ENCODE measurements at regions not wholly inside any gene's neighbourhood (a gene's known extent, or its start where the extent isn't known, plus 50 kb on each side); places are given as distances from the start of the nearest gene placed in this dataset.

DNA sequence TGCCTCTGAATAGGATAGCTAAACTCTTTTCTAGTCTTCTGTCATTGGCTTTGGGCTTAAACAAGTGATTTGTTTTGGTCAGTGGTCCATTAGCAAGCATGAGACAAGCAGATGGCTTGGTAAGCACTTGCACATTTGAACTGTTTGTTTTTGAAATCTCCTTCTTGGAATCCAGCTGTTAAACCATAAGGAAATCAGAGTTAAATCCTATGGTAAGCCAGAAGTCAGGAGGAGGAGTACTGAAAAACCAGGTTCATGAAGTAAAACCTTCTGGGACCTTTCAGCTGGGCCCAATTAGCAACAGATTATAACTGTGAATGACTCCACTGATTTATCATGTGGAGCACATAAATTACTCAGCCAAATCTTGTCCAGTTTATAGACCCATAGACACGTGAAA, 1042.5 kb upstream of the PABPC4L start:
- TF ChIP-seq, protein P1, sequence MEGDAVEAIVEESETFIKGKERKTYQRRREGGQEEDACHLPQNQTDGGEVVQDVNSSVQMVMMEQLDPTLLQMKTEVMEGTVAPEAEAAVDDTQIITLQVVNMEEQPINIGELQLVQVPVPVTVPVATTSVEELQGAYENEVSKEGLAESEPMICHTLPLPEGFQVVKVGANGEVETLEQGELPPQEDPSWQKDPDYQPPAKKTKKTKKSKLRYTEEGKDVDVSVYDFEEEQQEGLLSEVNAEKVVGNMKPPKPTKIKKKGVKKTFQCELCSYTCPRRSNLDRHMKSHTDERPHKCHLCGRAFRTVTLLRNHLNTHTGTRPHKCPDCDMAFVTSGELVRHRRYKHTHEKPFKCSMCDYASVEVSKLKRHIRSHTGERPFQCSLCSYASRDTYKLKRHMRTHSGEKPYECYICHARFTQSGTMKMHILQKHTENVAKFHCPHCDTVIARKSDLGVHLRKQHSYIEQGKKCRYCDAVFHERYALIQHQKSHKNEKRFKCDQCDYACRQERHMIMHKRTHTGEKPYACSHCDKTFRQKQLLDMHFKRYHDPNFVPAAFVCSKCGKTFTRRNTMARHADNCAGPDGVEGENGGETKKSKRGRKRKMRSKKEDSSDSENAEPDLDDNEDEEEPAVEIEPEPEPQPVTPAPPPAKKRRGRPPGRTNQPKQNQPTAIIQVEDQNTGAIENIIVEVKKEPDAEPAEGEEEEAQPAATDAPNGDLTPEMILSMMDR (IDR thresholded peaks at IDR 0.05), result no peak
- TF ChIP-seq POLR2AphosphoS5 (IDR thresholded peaks at IDR 0.05) (no peak), EP300 (IDR thresholded peaks at IDR 0.05) (no peak)

Measured in suprapubic skin (tissue), 4 donors.